ENCODE measurements at regions not wholly inside any gene's neighbourhood (a gene's known extent, or its start where the extent isn't known, plus 50 kb on each side); places are given as distances from the start of the nearest gene placed in this dataset.

- no peak for DNase-seq
These were observed 399.9 kb downstream of the TMEM161B start for GRCh38 chr5:87868792-87869191.

GRCh38 chr5:87867281-87867680 lies 401.4 kb downstream of the TMEM161B start:
- no peak for DNase-seq

DNA sequence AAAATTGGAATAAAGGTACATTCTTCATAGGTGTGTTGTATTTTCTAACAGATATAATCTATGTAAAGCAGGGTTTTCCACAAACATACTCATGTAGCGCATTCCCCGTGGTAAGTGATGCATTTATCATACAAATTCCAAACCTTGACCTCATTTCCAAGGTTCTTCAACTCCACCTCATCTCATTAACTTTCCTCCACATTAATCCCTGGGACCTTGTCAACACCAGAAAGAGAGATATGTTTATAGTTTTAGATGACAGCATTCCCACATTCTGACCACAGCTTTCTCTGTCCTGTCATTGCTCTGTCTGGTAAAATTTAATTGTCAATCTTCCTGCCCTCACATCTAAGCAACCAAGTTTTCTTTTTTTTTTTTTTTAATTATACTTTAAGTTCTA lies 415.1 kb downstream of the TMEM161B start:
- no peak for DNase-seq

GRCh38 chr5:87851603-87852002 lies 417.0 kb downstream of the TMEM161B start:
- no peak for DNase-seq

DNA sequence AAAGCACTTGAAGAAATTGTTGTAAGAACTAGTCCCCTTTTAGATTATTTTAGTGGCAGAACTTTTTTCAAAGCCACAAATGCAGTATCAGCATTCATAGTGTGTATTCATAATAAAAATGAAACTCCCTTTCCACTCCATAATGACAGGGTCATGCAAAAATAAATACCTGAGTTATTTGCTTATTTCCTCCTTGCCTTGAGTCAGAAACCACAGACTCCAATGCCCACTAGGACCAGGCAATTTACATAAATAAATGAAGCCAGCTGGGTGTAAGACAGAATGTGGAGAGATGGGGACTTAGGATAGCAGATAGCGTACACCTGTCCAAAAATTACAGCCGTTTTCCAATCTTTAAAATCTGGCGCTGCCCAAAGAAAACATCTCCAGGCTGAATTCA lies 417.8 kb downstream of the TMEM161B start:
- DNase-seq: no peak

DNA sequence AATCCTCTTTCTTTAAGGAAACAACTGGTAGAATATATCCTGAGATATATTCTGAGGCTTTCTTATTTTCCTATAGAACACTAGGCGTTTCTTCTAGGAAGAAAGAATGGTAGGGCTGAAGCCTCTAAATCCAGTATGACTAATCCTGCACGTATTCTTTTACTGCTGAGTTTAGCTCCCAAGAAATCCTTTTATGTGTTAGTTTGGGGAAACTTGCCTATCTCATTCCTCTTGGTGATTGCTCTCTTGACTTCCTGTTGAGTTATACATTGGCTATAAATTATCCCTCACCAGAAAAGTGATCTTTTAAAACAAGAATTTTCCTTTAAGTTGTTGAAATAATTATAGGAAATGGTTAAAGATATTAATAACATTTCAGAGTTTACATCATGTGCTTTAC lies 422.9 kb downstream of the TMEM161B start:
- DNase-seq: no peak

DNA sequence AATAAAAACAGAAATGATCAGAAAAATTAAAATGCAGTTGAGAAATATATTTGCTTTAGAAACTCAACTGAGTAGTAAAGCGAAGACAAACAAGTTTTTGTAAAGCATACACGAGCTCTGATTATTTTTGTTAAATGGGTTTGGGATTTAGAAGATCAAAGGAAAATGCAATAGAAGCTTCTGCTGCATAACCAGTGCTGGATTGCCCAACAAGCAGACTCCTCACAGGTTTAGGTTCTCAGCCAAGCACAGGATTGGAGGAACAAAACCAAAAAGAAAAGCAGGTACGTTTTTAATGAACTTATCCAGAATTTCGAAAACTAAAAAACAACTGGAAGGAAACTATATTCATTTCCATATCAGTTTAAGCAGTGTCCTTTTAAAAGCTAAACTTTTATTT lies 423.8 kb downstream of the TMEM161B start:
- no peak for DNase-seq

DNA sequence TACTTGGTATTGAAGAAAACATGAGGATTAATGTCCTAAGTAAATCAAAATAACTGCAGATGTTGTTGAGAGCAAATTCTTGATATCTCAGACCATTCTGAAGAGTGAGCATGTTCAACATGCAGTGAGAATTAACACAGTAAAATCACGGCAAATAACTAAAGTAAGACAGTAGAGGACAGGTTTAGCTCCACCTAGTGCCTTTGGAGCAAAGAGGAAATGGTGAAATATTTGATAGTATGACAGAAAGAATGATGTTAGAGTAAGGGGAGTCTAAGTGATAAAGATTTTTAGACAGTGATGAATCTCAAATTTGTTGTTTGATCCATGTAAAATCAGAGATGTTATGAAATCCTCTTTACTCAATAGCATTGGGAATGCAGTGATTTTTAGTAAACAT lies 424.2 kb downstream of the TMEM161B start:
- no peak for DNase-seq

GRCh38 chr5:87836696-87837095 lies 424.0 kb upstream of the CCNH start:
- no peak for DNase-seq

- no peak for DNase-seq
These were observed 418.8 kb upstream of the CCNH start for GRCh38 chr5:87831499-87831898.

DNA sequence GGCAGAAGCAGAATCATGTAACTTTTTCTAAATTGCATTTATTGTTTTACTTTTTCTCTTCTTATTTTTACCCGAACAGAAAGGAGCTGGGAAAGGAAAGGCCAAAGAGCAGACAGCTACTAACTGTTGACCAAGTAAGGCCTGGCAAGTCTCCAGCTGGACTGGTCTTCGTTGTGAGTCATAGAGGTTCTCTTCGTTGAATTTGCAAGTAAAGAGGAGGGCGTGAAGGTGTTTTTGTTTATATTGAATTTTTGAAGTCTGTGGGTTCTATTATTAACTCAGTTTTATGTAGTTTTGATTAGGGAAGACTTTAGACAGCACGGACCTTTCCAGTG lies 416.5 kb upstream of the CCNH start:
- DNase-seq: no peak

- no peak for DNase-seq
These were observed 416.0 kb upstream of the CCNH start for GRCh38 chr5:87828545-87829216.

GRCh38 chr5:87827539-87827938 lies 414.8 kb upstream of the CCNH start:
- DNase-seq: no peak

GRCh38 chr5:87826507-87826906 lies 413.8 kb upstream of the CCNH start:
- DNase-seq: no peak

DNA sequence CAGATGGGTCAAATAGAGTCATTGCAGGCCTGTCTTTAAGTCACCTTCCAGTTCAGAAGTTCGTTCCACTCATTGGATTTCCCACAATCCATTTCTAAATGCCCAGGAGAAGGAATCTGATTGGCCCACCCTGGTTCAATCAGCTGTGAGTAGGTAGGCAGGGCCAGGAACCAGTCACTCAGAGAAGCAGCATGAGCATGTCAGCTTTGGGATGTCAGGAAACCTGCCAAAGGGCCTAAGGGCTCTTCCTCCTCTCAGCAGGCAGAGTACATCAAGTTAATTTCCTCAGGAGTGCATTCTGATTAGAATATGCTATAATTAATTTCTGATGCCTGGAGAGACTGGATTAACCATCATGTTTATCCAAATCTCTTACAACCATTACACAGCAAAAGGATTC lies 412.9 kb upstream of the CCNH start:
- no peak for DNase-seq

GRCh38 chr5:87807783-87808182 lies 395.1 kb upstream of the CCNH start:
- DNase-seq: no peak

DNA sequence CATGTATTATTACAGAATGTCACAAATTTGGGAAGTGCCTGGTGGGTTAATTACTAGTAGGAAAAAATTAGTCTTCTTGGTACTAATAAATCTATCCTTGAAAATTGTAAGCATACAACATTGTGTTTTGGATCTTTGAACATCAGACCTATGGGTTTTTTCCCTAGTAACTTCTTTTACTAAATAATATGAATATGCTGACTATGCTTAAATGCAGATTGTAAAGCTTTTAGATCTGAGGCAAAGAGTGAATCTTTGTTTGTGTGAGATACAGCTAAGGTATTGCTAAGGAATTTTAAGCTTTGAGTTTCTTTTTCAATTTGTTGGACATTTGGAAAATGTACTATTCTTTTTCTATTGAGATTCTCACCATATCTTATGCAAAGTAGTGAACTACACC lies 390.6 kb upstream of the CCNH start:
- DNase-seq: no peak

DNA sequence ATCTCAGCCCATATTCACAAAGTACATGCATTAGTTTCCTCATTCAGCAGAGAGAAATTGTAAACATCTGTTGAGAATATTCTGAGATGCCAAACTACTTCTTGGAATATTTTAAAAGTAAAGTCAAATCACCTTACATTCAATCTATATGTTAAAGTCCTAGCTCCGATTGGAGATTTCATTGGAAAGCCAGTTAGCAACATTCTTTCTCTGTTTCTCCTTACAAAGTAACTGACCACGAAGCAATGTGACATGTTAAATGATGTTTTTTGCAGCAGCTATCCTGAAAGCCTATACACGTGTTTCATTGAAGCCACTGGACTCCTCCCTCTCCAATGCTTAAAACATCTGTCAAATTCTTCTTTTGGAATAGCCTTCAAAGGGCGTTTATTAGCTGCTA lies 379.1 kb upstream of the CCNH start:
- DNase-seq: no peak

GRCh38 chr5:87788416-87788815 lies 375.7 kb upstream of the CCNH start:
- DNase-seq: no peak

- no peak for DNase-seq
These were observed 375.0 kb upstream of the CCNH start for GRCh38 chr5:87787625-87788256.

DNA sequence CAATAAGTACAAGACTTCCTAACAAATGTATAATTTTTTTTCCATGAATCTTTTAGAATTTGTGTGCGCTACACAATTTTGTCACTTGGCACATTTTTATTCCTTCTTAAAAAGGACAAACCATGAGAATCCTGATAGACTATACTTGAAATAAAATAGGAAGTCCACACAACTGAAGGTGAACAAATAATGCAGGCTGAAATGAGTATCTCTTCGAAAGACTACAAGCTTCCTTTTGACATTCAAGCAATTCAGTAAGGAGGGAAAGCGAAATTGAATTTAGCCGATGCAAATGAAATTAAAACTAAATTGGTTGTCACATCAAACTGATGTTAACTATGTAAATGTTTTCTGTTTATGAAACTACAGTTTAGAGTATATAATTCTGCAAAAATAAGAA lies 374.4 kb upstream of the CCNH start:
- DNase-seq: no peak

GRCh38 chr5:87786471-87786870 lies 373.7 kb upstream of the CCNH start:
- DNase-seq: no peak

DNA sequence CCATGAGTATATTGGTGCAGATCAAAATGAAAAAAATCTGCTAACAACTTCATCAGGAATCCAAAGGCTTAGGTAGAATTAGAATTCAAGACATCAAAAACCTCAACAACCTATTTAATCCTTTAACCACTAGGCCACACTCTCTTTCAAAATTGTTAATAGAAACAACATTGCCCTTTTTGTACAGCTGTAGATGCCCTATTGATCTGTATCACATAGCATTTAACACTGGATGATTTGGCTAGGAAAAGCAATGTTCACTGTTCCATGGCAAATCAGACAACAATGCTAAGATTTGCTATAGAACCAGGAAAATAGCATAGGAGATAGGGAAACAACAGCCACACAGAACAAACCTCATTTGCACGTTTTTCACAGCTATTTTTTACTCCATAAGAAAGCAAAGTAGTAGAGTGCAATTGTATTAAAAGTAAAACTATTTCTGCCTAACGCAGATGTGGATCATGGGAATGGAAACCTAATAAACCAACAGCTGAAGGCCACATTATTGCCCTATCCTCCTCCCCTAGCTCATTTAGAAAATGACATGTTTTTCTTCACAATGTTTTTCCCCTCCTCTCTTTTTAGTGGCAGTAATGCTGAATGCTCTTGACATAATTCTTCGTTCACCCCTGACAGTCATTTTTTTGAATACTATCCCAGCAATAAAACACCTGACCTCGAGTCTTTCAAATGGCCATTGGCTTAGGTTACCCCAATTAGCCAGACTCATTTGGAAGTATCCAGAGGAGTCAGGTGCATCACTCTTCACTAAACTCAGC lies 373.0 kb upstream of the CCNH start:
- no peak for DNase-seq

DNA sequence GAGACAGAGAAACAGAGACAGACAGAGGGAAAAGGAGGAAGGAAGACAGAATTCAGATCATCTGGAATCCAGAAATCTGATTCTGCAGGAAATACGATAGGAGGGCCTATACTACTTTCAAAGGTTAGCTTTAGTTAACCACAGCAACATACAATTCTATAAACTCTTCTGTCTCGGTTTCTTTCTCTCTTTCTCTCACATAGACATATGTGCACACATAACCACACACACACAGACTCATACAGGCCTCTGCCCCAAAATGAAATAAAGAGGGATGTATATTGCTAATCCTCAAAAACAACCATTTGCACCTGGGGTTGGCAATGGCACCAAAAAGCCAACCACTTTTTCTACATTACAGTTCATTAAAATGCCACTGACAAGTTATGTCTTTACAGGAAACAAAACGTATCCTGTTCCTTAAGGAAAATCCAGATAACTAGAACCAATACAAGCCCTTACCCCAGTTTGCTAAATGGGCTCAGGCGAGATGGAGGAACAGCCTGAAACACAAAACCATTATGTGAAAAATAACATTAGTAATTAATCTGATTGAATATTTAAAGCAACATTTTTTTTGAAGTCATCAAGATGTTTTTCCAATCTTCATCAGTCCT lies 372.3 kb upstream of the CCNH start:
- DNase-seq: no peak

Data from suppressor macrophage treated with lipopolysaccharide for 1 hour (primary cell).